Omental fat pad (tissue), 3 donors: ENCODE measurements at regions not wholly inside any gene's neighbourhood (a gene's known extent, or its start where the extent isn't known, plus 50 kb on each side); places are given as distances from the start of the nearest gene placed in this dataset.

ENCODE experiments used
- ATAC-seq: fragments of 150-250 bp; one replicate; pipeline ENCODE4 v1.9.1; 2016; ENCODE audit warnings: mild to moderate bottlenecking, moderate library complexity; ENCODE audit not compliant: low FRiP score
- DNase-seq: peaks from one replicate; pipeline ENCODE4 v3.0.0-alpha.2; 2019; ENCODE audit warnings: low spot score
- CTCF ChIP-seq, 3 donors: fragments of 450-650 bp; IDR thresholded peaks; one replicate each; pipeline ENCODE4 v1.5.1; 2016 to 2017; ENCODE audit warnings: antibody characterized with exemption in 3 of 3, mild to moderate bottlenecking in 3 of 3, moderate library complexity in 2 of 3

- DNase-seq (no peak), ATAC-seq (no peak)
- no peak for TF ChIP-seq CTCF (IDR thresholded peaks at IDR 0.05)
These were observed 71.4 kb upstream of the RAB4A start for GRCh38 chr1:229199261-229200243.

- TF ChIP-seq CTCF (IDR thresholded peaks at IDR 0.05): no peak
- ATAC-seq (no peak), DNase-seq (no peak)
These were observed 67.7 kb upstream of the RAB4A start for GRCh38 chr1:229203030-229203751.

- no peak for TF ChIP-seq CTCF (IDR thresholded peaks at IDR 0.05)
- DNase-seq (no peak), ATAC-seq (no peak)
These were observed 66.8 kb upstream of the RAB4A start for GRCh38 chr1:229203991-229204632.

GRCh38 chr1:229204921-229205777, 65.8 kb upstream of the RAB4A start:
- ATAC-seq (peak; percentile 74), DNase-seq (no peak)
- no peak for TF ChIP-seq CTCF (IDR thresholded peaks at IDR 0.05)

- ATAC-seq (no peak), DNase-seq (no peak)
- TF ChIP-seq CTCF (IDR thresholded peaks at IDR 0.05): no peak
These were observed 65.1 kb upstream of the RAB4A start for GRCh38 chr1:229205854-229206253.

- no peak for TF ChIP-seq CTCF (IDR thresholded peaks at IDR 0.05)
- DNase-seq (no peak), ATAC-seq (no peak)
These were observed 63.0 kb upstream of the RAB4A start for GRCh38 chr1:229207916-229208315.
